SU-DHL-6 (cell line): ENCODE measurements at regions not wholly inside any gene's neighbourhood (a gene's known extent, or its start where the extent isn't known, plus 50 kb on each side); places are given as distances from the start of the nearest gene placed in this dataset.

Source experiments
- CTCF ChIP-seq: fragments of 200-600 bp; sonication (generic); IDR thresholded peaks from one replicate; pipeline ENCODE4 v1.5.1; 2017; ENCODE audit warnings: antibody characterized with exemption, mild to moderate bottlenecking, low read length, moderate library complexity; ENCODE audit not compliant: insufficient read depth, poor library complexity, severe bottlenecking
- EZH2phosphoT487 ChIP-seq: fragments of 200-600 bp; sonication (generic), shearing (Covaris generic); conservative IDR thresholded peaks from 2 replicates; pipeline ENCODE4 v1.6.1; 2018; ENCODE audit warnings: mild to moderate bottlenecking, antibody characterized with exemption, low read length, moderate library complexity, mixed read lengths

GRCh38 chr14:97233319-97233985 is 436.3 kb downstream of the VRK1 start:
- TF ChIP-seq CTCF (no peak), EZH2phosphoT487 (no peak)
